ENCODE measurements at regions not wholly inside any gene's neighbourhood (a gene's known extent, or its start where the extent isn't known, plus 50 kb on each side); places are given as distances from the start of the nearest gene placed in this dataset.
"Not testable (repeated sequence)": the region's sequence is repeated elsewhere in the genome, so short reads cannot be mapped to it uniquely, and the experiment has no call there.

GRCh38 chr5:62184444-62184843 is 121.6 kb upstream of the KIF2A start:
- no peaks in the 10 kb centered on the region for H3K9me3 Mint-ChIP-seq (ENCODE audit: low read depth, unreplicated experiment)
- H3K27ac Mint-ChIP-seq (ENCODE audit: unreplicated experiment), result no peak overlapping the region
- no peaks in the 10 kb centered on the region for H3K4me1 Mint-ChIP-seq (ENCODE audit: low read depth, unreplicated experiment)
- no peaks in the 10 kb centered on the region for H3K36me3 Mint-ChIP-seq (ENCODE audit: insufficient read depth, unreplicated experiment)
- no TSS peak for BruUV-seq (replicated peaks)
- intact Hi-C loops (cut with micrococcal nuclease; ENCODE audit: unreplicated experiment), result no loop called here
- peaks cover 63% of the 10 kb centered on the region for H3K27me3 Mint-ChIP-seq (ENCODE audit: unreplicated experiment)
- TF ChIP-seq, protein P1, sequence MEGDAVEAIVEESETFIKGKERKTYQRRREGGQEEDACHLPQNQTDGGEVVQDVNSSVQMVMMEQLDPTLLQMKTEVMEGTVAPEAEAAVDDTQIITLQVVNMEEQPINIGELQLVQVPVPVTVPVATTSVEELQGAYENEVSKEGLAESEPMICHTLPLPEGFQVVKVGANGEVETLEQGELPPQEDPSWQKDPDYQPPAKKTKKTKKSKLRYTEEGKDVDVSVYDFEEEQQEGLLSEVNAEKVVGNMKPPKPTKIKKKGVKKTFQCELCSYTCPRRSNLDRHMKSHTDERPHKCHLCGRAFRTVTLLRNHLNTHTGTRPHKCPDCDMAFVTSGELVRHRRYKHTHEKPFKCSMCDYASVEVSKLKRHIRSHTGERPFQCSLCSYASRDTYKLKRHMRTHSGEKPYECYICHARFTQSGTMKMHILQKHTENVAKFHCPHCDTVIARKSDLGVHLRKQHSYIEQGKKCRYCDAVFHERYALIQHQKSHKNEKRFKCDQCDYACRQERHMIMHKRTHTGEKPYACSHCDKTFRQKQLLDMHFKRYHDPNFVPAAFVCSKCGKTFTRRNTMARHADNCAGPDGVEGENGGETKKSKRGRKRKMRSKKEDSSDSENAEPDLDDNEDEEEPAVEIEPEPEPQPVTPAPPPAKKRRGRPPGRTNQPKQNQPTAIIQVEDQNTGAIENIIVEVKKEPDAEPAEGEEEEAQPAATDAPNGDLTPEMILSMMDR (IDR thresholded peaks at IDR 0.05; ENCODE audit: unreplicated experiment), result no peak
- CTCF ChIA-PET, result no interaction called here
- no peak for DNase-seq
- H3K4me3 Mint-ChIP-seq (ENCODE audit: low read depth, unreplicated experiment), result no peak overlapping the region

GRCh38 chr5:62190173-62190572 is 115.8 kb upstream of the KIF2A start:
- Mint-ChIP-seq H3K4me3 (ENCODE audit: low read depth, unreplicated experiment) (no peak overlapping the region), H3K27ac (ENCODE audit: unreplicated experiment) (no peak overlapping the region), H3K9me3 (ENCODE audit: low read depth, unreplicated experiment) (peaks cover 13% of the 10 kb centered on the region), H3K4me1 (ENCODE audit: low read depth, unreplicated experiment) (no peaks in the 10 kb centered on the region), H3K36me3 (ENCODE audit: insufficient read depth, unreplicated experiment) (no peaks in the 10 kb centered on the region), H3K27me3 (ENCODE audit: unreplicated experiment) (peaks cover 80% of the 10 kb centered on the region)
- DNase-seq, result no peak
- CTCF ChIA-PET, result no interaction called here
- TF ChIP-seq, protein P1 (IDR thresholded peaks at IDR 0.05; ENCODE audit: unreplicated experiment), result no peak
- intact Hi-C loops (cut with micrococcal nuclease; ENCODE audit: unreplicated experiment), result no loop called here
- no TSS peak for BruUV-seq (replicated peaks)

DNA sequence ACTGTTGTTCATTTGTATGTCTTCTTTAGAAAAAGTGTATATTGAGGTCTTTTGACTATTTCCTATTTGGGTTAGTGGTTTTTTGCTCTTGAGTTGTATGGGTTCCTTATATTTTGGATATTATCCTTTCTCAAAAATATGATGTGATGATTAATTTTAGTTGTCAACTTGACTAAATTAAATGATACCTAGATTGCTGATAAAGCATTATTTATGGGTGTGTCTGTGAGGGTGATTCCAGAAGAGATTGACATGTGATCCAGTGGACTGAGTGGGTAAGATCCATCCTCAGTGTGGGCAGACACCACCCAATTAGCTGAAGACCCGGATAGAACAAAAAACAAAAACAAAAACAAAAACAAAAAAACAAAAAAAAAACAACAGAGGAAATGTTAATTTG is 115.1 kb upstream of the KIF2A start:
- DNase-seq, result no peak
- CTCF ChIA-PET, result interaction anchor here (0.7 kb wide), 1 partner anchor 236 kb away, joined by 3 read pairs; no protein-coding TSS in a partner anchor
- Mint-ChIP-seq H3K9me3 (ENCODE audit: low read depth, unreplicated experiment) (peaks cover 13% of the 10 kb centered on the region), H3K27me3 (ENCODE audit: unreplicated experiment) (peaks cover 77% of the 10 kb centered on the region), H3K27ac (ENCODE audit: unreplicated experiment) (no peak overlapping the region), H3K36me3 (ENCODE audit: insufficient read depth, unreplicated experiment) (no peaks in the 10 kb centered on the region), H3K4me3 (ENCODE audit: low read depth, unreplicated experiment) (no peak overlapping the region), H3K4me1 (ENCODE audit: low read depth, unreplicated experiment) (no peaks in the 10 kb centered on the region)
- no TSS peak for BruUV-seq (replicated peaks)
- intact Hi-C loops (cut with micrococcal nuclease; ENCODE audit: unreplicated experiment), result no loop called here
- TF ChIP-seq, protein P1 (IDR thresholded peaks at IDR 0.05; ENCODE audit: unreplicated experiment), result no peak

DNA sequence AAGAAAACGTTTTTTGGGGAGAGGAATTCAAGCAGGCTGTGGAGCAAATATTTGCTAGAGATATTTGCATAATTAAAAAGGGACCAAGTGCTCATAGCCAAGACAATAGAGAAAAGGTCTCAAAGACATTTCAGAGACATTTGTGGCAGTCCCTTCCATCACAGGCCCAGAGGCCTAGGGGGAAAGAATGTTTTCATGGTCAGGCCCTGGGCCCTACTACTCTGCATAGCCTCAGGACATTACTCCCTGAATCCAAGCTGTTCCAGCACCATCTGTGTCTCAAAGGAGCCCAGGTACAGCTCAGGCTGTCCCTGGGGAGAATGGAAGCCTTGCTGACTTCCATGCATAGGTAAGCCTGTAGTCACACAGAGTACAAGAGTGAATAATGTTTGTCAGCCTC is 113.0 kb upstream of the KIF2A start:
- TF ChIP-seq, protein P1 (IDR thresholded peaks at IDR 0.05; ENCODE audit: unreplicated experiment), result no peak
- Mint-ChIP-seq H3K27ac (ENCODE audit: unreplicated experiment) (no peak overlapping the region), H3K9me3 (ENCODE audit: low read depth, unreplicated experiment) (peaks cover 13% of the 10 kb centered on the region), H3K4me1 (ENCODE audit: low read depth, unreplicated experiment) (no peaks in the 10 kb centered on the region), H3K27me3 (ENCODE audit: unreplicated experiment) (peaks cover 82% of the 10 kb centered on the region), H3K4me3 (ENCODE audit: low read depth, unreplicated experiment) (no peak overlapping the region), H3K36me3 (ENCODE audit: insufficient read depth, unreplicated experiment) (no peaks in the 10 kb centered on the region)
- CTCF ChIA-PET, result no interaction called here
- intact Hi-C loops (cut with micrococcal nuclease; ENCODE audit: unreplicated experiment), result no loop called here
- BruUV-seq (replicated peaks), result no TSS peak
- DNase-seq, result no peak

DNA sequence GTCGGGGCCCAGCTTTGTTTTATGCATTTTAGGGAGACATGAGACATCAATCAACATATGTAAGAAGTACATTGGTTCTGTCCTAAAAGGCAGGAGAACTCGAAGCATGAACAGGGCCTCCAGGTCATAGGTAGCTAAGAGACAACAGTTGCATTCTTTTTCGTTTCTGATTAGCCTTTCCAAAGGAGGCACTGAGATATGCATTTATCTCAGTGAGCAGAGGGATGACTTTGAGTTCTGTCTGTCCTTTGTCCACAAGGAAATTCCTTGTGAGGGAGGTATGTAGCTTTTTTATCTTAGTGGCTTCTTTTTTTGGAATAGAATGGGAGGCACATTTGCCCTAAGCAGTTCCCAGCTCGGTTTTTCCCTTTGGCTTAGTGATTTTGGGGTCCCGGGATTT is 109.5 kb upstream of the KIF2A start:
- not testable (repeated sequence) for BruUV-seq (replicated peaks)

More for the DNA sequence above, 109.5 kb upstream of the KIF2A start:
- CTCF ChIA-PET; H3K27ac Mint-ChIP-seq (ENCODE audit: unreplicated experiment); DNase-seq; H3K36me3 Mint-ChIP-seq (ENCODE audit: insufficient read depth, unreplicated experiment); intact Hi-C loops (cut with micrococcal nuclease; ENCODE audit: unreplicated experiment); H3K4me3 Mint-ChIP-seq (ENCODE audit: low read depth, unreplicated experiment); H3K4me1 Mint-ChIP-seq (ENCODE audit: low read depth, unreplicated experiment): not testable (repeated sequence)
- H3K9me3 Mint-ChIP-seq (ENCODE audit: low read depth, unreplicated experiment), result peaks cover 13% of the 10 kb centered on the region
- H3K27me3 Mint-ChIP-seq (ENCODE audit: unreplicated experiment), result peaks cover 86% of the 10 kb centered on the region
